OCI-M1 (cell line): ENCODE measurements at regions not wholly inside any gene's neighbourhood (a gene's known extent, or its start where the extent isn't known, plus 50 kb on each side); places are given as distances from the start of the nearest gene placed in this dataset.

Source experiments
- DNase-seq: peaks from one replicate; lab custom pipeline; 2025; lab: John Stamatoyannopoulos, UW

DNA sequence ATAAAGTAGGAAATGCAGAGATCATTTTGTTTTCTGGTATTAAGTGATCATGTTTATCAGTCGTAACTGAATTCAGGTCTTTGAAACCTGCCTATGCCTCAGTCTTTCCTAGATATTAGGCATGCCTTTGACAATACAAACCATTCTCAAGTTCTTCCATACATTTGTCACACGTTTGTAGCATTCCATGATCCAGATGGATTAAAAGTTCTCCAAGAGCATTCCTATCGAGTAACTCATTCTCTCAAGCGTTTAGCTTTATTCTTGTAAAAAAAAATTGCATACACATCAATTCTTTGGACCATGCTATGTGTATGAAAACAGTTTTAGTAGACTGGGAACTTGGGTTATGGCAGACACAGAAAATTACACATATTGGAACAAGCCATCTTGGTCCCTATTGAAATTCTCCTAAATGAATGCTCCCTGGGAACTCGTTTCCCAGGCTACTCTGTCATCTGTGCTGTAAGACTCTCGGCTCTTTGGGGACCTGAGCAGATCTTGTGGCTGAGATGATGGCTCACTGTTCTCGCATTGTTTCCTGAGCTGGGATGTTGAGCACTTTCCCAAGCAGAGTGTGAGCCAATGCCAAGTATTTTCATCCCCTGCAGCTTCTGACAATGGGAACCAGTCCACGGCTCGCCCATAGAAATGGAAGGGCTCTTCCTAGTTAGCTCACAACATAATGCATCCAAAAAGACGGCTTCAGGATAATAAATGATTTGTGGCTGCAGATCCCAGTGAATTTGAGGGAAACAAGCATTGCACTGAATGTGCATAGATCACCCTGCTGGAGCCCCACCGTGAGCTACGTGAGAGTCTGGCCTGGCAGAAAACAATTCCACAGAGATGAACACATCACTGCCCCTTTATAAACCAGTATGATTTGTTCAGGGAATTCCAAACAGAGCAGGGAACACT, 230.2 kb downstream of the IRX1 start:
- DNase-seq = no peak

DNA sequence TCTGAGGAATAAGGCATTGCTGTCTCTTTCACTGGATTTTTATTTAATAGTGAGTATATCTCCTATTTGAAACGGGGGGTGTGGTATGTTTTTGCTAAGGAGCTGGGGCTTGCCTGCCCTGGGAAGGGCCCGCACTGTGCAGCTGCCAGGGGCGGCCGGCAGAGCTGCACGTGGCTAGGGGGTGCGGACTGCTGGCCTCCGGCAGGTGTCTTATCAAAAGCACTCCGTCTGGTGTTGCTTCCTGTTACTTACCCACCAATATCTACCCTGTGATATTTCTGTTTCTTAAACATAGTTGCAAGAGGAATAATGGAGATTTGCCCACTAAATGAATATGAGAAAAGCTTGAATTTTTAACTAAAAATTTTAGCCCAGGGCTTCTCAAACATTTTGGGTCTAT, 232.0 kb downstream of the IRX1 start:
- DNase-seq = peak; percentile 90

DNA sequence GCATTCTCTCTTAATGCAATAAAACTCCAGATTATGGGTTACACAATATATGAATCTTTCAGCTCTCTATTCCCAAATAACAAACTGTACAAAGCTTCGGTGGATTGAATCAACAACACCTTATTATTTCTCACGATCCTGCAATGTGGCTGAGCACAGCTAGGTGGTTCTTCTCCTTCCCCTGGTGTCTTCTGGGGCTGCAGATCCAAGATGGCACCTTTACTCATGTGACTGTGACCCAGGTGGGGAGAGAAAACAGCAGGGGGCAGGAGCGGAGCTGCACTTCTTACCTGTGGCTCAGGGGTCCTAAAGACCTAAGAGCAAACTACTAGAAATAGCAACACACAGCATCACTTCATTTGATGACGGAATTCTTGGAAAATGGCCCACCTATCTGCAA, 233.1 kb downstream of the IRX1 start:
- peak; percentile 44 for DNase-seq

DNA sequence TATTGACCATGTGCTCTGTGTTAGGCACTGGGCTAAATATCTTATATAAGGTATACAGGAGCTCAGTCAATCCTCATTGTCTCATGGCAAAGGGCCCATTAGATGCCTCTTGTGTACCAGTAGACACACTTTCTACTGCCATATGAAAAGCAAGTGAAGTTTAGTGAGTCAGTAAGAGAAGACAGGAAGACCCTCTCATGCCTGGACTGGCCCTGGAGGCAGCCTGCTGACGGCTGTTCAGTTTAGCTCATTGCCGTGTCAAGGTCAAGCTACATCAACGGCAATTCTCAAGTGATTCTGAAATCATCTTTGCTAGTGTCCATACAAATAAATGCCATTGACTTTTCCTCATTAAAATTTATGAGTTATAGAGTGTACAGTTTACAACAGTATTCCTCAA, 237.9 kb downstream of the IRX1 start:
- DNase-seq = no peak

DNA sequence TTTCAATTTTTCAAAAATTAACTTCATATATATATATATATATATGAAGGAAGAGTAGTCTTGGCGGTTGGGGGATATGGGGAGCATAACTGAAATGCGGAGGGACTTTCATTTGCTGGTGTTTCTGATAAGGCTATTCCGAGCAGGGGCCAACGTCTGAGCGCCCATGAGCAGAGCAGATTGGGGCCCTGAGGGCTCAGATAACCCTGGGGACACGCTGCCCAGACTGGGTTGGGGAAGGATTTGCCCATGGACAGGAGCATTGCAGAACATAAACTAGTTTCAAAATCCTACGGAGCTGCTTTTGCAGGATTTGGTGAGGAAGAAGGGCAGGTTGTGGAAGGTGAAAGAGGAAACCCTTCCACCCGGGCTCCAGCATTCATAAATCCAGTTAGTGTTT, 240.2 kb downstream of the IRX1 start:
- peak; percentile 87 for DNase-seq

DNA sequence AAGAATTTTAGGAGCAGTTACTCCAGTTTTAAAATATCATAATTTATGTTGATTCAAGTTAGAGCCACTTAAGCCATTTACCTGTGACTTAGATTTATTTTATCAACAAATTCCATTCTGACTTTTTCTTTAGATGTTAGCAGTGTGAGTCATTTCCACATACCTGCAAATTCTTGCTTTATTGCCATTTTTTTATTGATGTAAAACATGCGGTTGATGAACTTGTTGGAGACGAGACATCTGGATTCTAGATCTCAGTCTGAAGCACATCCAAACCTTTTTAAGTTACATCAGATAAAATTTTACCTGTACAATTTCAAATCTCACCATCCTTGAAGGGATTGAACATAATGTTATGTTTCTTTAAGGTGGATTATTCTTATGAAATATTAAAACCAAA, 240.9 kb downstream of the IRX1 start:
- DNase-seq = no peak

DNA sequence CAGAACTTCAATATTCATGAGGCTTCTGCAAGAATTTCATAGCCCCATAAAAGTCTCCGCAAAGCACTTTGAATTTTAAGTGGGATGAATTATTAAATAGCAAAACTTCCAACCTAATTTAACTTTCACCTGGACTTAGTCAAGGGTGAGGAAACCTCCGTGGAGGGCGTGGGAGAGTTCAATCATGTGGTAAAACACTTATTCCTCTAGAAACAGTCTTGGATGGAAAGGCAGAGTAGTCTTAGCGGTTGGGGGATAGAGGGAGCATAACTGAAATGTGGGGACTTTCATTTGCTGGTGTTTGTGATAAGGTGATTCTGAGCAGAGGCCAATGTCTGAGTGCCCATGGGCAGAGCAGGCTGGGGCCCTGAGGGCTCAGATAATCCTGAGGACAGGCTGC, 241.9 kb downstream of the IRX1 start:
- peak; percentile 85 for DNase-seq

DNA sequence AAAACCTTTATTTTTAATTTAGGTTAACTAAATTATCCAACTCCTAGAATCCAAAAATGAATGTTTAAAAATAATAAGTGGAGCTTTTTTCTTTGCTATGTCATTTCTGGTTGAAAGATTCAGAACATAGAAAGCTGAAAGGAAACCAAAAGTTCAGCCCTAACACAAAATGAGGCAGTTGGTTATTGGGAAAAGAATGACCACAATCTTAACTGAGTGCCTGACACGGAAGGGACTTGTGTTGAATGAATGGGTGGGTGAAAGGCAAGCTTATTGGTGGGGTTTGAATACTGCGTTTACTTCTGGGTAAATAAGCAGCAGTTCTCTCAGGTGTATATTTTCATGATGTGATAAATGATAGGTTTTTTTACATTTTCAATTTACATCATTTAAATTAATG, 243.5 kb downstream of the IRX1 start:
- peak; percentile 71 for DNase-seq

DNA sequence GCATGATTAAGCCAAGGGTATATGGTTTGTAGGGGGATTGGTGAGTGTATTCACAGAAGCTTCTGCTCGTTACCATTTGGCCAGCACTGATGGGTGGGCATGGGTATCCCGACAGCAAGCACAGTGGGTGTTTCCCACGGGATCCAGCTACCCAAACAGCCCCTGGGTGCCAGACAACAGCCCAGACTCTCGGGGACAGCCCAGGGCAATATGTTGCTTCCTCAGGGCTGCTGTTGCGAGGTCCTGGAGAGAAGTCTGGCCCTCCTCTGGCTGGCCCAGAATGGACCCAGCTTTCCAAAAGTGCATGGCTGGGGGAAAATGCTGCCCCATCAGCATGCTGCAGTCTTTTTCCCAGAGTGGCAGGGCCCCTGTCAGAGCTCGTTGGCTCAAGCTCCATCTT, 247.0 kb downstream of the IRX1 start:
- DNase-seq = no peak

DNA sequence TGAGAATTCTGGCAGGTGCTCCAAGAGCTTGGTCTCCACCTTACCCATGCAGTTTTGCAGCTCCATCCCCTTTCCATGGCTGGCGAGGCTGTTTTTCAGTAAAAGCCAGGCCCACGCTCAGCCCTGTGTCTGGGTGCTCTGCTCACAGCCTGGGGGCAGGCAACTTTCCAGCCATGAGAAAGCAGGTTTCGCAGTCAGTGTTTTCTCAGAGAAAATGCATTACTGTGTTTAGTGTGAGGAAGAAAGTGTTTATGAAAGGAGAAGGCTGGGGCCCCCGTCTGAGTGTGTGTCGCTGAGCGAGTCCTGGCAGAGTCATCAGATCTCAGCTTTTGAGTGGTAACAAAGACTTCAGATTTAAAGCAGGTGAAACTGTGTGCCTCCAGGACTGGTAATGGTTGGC, 248.1 kb downstream of the IRX1 start:
- no peak for DNase-seq

DNA sequence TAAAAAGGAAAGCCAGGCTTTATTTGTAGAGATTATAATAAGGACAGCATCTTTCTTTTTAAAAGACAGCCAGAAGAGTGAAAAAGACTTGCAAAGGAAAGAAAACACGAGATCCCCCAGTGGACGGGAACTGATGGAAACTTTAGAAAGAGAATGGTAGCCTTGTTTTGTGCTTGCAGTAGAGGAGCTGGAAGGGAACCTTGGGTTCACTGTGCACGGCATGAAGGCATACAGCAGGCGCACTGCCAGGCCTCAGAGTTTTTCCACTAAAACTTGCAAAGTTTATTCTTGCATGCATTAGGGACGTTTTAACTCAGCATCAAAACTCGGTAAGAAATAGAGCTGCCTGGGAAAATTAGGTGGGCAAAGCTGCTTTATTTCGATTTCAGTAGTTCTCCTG, 248.6 kb downstream of the IRX1 start:
- no peak for DNase-seq

DNA sequence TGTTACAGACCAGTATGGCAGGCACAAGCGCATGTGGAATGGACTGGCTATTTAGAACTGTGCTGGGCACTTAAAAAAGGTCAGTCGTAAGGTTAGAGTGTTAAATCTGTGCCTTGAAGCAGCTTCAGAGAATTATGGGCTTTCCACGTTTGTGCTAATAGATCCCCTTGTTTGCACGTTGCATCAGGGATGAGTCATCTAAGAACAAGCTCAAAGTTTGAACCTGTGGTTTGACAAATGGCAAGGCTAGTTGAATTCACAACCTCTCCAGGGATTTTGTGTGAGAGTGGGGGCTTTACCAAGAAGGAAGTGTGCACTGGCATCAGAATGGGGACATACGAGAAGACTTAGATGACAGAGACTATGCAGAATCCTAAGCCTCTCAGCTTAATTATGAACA, 249.6 kb downstream of the IRX1 start:
- DNase-seq = no peak

DNA sequence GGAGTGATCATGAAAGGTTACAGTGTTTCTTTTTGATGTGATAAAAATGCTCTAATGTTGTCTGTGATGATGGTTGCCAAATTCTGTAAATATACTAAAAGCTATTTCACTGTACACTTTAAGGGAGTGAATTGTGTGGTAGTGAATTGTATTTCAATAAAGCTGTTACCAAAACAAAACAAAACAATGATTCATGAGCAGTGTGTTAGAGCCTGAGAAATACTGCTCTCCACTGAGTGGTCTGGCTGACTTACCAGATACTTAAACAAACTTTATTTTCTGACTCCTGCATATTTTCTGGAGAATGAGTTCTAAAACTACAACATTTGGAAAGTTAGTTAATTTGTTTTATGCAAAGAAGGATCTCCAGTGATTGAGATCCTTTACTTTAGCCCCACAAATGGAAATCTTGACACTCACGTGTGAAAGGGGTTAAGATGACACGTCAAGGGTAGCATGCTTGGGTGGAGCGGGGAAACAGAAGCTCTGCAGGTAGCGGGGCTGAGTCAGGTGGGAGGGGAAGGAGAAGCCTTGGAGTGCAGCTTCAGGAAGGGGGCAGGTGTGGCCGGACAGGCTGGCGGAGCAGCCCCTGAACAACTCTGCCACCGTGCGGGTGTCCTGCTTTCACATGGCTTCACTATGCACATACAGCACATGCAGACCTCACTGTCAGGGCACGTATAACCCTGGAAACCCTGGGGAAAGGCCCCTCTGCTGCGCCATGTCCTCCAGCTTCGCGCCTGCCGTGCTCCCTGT, 256.7 kb downstream of the IRX1 start:
- no peak for DNase-seq

DNA sequence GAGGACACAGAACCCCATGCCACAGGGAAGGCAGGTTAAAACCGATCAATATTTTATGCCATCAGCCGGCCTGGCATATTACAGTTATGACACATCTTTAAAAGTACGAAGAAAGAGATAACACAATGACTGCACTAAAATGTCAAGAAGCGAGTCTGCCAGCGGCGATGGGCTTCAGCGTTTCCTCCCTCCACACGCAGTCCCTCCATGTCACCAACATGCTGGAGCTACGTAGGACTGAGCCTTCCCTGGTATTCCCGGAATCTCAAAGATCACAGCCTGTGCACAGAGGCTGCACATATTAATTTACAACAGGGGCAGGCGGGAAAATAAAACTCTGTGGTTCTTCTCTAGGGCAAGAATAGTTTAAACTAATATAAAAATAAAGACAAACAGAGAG, 257.7 kb downstream of the IRX1 start:
- no peak for DNase-seq

DNA sequence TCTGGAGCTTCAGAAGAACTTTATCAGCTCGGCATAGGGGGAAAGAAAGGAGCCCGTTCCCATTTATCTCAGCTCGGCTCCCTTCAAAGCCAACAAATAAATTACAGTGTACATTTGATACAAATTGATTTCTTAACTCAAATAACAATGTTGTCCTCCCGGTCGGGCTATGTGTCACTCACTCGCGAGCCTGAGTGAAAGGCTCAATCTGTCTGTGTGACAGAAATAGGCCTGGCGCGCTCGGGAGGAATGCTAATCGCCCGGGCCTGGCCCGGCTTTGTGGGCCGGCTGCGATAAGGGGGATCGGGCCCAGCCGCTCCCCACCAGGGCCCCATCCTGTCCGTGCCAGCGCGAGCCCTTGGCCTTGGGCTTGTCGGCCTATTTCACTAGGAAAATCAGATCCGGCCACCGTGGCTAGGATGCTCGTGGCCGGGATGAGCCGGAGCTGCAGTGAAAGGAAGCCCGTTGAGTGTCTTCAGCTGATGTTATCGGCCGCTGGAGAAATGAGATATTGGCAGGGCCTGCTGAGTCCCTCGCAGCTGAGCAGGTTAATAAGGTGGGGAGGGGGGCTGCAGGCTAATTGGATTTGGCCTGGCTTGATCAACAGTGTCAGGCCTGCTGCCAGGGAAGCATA, 258.7 kb downstream of the IRX1 start:
- no peak for DNase-seq

DNA sequence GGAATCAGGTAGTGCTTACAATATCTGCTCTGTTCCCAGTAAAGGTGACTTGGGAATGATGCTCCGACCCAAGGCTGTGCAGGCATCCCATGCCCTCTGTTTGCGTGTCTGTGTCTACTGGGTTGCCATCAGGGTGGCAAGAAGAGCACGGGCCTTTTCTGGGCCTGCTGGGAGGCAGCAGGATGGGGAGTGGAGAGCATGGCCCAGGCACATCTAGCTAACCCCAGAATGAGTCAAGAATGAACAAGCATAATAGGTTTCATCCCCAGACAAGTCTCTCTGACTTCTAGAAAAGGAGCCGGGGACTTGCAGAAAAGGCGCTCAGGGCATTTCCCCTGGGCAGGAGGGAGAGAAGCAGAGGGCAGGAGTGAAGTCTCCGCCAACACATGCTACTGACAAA, 260.4 kb downstream of the IRX1 start:
- DNase-seq = no peak

DNA sequence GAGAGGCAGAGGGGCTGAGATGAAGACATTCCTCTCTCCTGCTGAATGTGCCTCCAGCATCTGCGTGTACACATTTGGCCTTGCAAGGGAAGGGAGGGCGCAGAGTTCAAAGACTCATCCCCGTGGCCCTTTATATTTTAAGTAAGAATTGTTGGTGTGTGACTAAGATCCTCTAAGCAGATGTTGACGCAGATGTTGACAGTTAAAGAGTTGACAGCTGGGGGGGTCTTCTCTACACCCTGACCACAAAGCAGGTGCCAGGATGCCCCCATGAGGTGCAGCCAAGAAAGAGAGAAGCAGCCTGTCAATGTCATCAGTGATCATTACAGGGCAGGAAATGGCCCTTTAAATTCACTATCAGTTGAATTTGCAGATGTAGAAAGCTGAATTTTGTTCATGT, 262.9 kb downstream of the IRX1 start:
- no peak for DNase-seq

DNA sequence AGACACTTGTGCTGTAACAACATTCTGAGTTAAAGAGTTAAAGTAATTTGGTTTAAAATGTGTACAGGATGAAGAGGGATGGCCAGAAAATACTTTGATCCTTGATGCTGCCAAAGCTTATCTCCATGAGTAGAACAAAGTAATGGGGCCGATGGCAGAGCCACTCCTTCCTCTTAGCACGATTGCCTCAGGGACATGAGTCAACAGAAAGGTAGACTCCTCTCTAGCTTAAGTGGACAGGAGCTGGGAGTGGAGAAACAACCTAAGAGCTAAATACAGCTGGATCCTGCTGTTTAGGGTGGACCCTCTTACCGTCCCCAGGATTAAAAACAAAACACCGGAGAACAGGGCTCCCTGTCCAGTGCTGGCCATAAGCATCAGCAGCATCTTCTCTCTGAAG, 267.3 kb downstream of the IRX1 start:
- DNase-seq = no peak

DNA sequence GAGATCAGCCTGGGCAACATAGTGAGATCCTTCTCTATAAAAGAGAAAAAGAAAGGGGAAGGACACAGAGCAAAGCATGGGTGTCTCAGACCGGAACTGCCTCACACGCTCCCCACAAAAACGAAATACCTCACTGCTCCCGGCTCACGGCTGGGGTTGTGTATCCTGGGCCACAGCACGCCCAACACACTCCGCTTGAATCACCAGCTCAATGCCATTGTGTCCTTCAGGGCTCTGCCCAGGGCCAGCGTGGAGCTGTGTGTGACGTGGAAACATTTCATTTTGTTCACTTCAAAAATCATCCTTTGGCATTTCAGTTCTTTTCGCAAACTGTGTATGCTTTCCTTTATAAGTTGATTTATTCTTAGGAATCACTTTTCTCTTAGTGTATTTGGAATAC, 279.5 kb downstream of the IRX1 start:
- no peak for DNase-seq

DNA sequence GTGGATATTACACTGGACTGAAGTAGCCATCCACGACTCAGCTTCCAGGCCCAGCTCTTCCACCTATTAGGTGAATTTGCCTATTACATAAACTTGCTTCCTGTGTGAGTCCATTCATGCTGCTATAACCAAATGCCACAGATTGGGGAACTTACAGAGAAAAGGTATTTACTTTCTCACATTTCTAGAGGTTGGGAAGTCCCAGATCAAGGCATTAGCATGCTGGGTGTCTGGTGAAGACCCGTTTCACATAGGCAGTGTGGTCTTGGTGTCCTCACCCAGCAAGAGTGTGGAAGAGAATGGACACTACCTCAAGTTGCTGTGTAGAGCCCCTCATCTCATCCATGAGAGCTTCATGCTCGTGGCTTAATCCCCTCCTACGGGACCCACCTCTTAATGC, 282.6 kb downstream of the IRX1 start:
- DNase-seq = no peak

DNA sequence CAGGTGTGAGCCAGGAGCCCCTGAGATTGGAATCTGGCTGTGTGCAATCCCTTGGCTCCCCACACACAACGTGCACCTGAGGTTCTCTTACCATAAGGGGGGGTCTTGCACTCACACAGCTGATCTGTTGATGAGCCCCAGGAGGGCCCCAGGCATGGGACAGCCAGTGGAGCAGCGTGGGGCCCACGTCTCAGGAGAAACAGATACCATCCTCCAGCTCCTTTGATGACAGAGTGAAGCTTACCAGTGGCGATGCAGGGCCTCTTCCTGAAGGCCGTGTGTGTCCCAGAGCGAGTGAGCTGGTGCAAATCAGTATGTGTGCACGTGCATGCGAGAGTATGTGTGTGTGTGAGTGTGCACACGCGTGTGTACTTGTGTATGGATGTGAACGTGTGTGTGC, 287.4 kb downstream of the IRX1 start:
- DNase-seq = no peak

DNA sequence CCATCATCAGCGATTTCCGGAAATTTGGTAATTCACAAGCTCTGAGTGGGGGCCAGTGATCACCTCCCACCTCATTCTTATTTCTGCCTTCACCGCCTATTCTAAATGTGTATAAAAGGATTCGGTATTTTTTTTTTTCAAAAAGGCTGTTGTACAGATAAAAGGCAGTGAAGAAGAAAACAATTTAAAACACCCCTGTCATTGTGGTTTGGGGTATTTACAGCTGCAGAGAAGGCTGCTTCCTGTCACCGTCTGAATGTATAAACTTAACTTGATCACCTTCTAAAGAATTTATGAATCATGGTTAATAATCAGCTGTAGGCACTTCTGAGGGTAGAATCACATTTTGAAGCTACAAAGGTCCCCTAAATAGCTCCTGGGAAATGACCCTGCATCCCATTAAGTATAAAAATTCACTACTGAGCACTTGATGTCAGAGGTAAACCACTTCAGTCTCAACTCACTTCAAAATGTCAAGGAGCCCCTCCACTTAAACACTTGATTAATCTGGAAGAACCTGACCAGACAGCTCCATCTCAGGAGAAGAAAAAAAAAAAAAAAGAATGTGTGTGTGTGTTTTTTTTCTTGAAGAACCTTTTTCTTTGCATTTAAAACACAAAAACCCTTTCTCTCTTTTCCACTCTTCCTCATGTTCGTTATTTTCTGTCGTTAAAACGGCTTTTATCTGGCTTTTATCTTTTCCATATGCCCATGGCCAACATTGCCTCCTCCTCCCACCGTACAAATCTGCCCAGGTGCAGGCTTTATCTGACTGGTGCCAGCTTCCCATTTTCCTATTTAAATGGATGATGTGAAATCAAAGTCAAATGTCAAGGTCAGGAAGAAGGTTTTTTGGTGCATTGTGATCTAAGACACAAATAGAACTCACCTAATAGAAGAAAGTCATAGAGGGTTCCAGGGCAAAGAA, 291.2 kb downstream of the IRX1 start:
- DNase-seq = peak; percentile 64
